ENCODE measurements at regions not wholly inside any gene's neighbourhood (a gene's known extent, or its start where the extent isn't known, plus 50 kb on each side); places are given as distances from the start of the nearest gene placed in this dataset.

- WGBS (ENCODE audit: missing lambda C conversion rate) = 56% methylated on average over 10 of the region's 14 CpGs
- no peak overlapping the region for H3K4me3 ChIP-seq
- no peak for TF ChIP-seq HOXB5 (CRISPR knock-in tag; IDR thresholded peaks at IDR 0.05)
- TF ChIP-seq CBX8 (IDR thresholded peaks at IDR 0.05) = no peak
- no peak for TF ChIP-seq FOSB (CRISPR knock-in tag; IDR thresholded peaks at IDR 0.05)
- no peak for TF ChIP-seq ATOH8 (CRISPR knock-in tag; IDR thresholded peaks at IDR 0.05; ENCODE audit: low read depth)
- no peak for TF ChIP-seq USF2 (IDR thresholded peaks at IDR 0.05)
- no peak for TF ChIP-seq RNF2 (IDR thresholded peaks at IDR 0.05; ENCODE audit: borderline replicate concordance, low read depth)
- no peak for TF ChIP-seq REST (IDR thresholded peaks at IDR 0.05)
- no peak for TF ChIP-seq NFE2L2 (conservative IDR thresholded peaks at IDR 0.05; ENCODE audit: low read length)
- no peak for TF ChIP-seq CHD2 (IDR thresholded peaks at IDR 0.05; ENCODE audit: low read length, partially characterized antibody)
- no peak for TF ChIP-seq HDAC2 (IDR thresholded peaks at IDR 0.05)
- no peak for FAIRE-seq
- H3K27ac ChIP-seq = no peak overlapping the region
- ChIA-PET CTCF (interaction anchor here (1.1 kb wide), 1 partner anchor 236 kb away, joined by 3 read pairs; no protein-coding TSS in a partner anchor), POLR2A (no interaction called here)
- no peaks in the 10 kb centered on the region for H3K9me3 ChIP-seq
- ATAC-seq = no peak
- DNase-seq (ENCODE audit: low read depth in 1 of 2, low spot score in 1 of 2) = no peak
- no peak overlapping the region for H3K4me2 ChIP-seq
- H3K4me1 ChIP-seq = no peaks in the 10 kb centered on the region
Measured at GRCh38 chr4:184310881-184311709, 93.4 kb upstream of the ENPP6 start.

- FAIRE-seq = no peak
- 59% methylated on average over 4 of the region's 10 CpGs for WGBS (ENCODE audit: missing lambda C conversion rate)
- POLR2A ChIA-PET = no interaction called here
- CTCF ChIA-PET = no interaction called here
- no peaks in the 10 kb centered on the region for H3K4me1 ChIP-seq
- no peak overlapping the region for H3K4me2 ChIP-seq
- TF ChIP-seq MAZ (IDR thresholded peaks at IDR 0.05; ENCODE audit: borderline replicate concordance, low read depth, low read length) (no peak), EP300 (IDR thresholded peaks at IDR 0.05) (no peak), SMC3 (IDR thresholded peaks at IDR 0.05) (0 out of 3 replicates have a peak, but pooled peaks have one; percentile 29), RAD21 (conservative IDR thresholded peaks at IDR 0.05 in 1 of 2, IDR thresholded peaks at IDR 0.05 in 1 of 2) (peak; percentile 15 to 37; a peak in 2 of 5 replicates), CBX2 (IDR thresholded peaks at IDR 0.05; ENCODE audit: borderline replicate concordance, low read depth) (no peak), ELK1 (IDR thresholded peaks at IDR 0.05; ENCODE audit: low read depth, low read length) (no peak), BCL3 (IDR thresholded peaks at IDR 0.05) (no peak)
- ATAC-seq = peak; percentile 54 to 82; a peak in 3 of 6 replicates
- H3K27ac ChIP-seq = no peak overlapping the region
- peak in 1 of 2 experiments; percentile 18 for DNase-seq (ENCODE audit: low read depth in 1 of 2, low spot score in 1 of 2)
- H3K4me3 ChIP-seq = no peak overlapping the region
- no peaks in the 10 kb centered on the region for H3K9me3 ChIP-seq
Measured at GRCh38 chr4:184310171-184310567, 92.5 kb upstream of the ENPP6 start.

Measured in A549 (cell line).